ENCODE measurements at regions not wholly inside any gene's neighbourhood (a gene's known extent, or its start where the extent isn't known, plus 50 kb on each side); places are given as distances from the start of the nearest gene placed in this dataset.

DNA sequence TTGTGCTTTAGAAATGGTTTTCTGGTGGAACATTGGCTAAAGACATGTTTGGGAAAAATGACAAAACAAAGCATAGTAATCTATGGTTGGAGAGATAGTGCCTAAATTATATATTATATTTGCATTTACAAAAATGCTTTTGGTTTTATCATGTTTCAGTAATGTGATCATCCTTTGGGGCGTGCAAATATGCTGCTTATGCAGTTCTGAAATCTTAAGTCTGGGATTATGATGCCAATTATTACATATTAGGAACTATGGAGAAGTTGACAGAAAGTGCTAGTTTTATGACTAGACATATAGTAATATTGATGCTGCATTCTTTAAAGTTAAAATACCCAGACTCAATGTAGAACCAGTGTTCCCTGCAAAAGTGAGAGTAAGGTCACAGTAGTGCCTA lies 655.0 kb downstream of the METTL15 start:
- intact Hi-C loops (cut with micrococcal nuclease; ENCODE audit: unreplicated experiment), result no loop called here
- Histone ChIP-seq H3K4me1 (peaks cover 19% of the 10 kb centered on the region), H3K9me3 (no peaks in the 10 kb centered on the region), H3K36me3 (ENCODE audit: control insufficient read depth, insufficient read depth, low read length) (no peaks in the 10 kb centered on the region), H3K4me3 (ENCODE audit: low read depth, low read length) (no peak overlapping the region), H3K27me3 (replicated peaks; ENCODE audit: control insufficient read depth, insufficient read depth, low read length) (no peaks in the 10 kb centered on the region)
- Mint-ChIP-seq H3K36me3 (ENCODE audit: insufficient read depth, unreplicated experiment) (peaks cover 6% of the 10 kb centered on the region), H3K27me3 (ENCODE audit: insufficient read depth, unreplicated experiment) (no peaks in the 10 kb centered on the region), H3K4me3 (ENCODE audit: unreplicated experiment) (no peak overlapping the region), H3K27ac (ENCODE audit: unreplicated experiment) (no peak overlapping the region), H3K4me1 (ENCODE audit: low read depth, unreplicated experiment) (peaks cover 10% of the 10 kb centered on the region), H3K9me3 (ENCODE audit: unreplicated experiment) (peaks cover 1% of the 10 kb centered on the region)
- DNase-seq, result no peak
- CTCF ChIA-PET, result no interaction called here
- BruUV-seq (replicated peaks), result no TSS peak
- POLR2A ChIA-PET, result no interaction called here
- TF ChIP-seq, protein P1, sequence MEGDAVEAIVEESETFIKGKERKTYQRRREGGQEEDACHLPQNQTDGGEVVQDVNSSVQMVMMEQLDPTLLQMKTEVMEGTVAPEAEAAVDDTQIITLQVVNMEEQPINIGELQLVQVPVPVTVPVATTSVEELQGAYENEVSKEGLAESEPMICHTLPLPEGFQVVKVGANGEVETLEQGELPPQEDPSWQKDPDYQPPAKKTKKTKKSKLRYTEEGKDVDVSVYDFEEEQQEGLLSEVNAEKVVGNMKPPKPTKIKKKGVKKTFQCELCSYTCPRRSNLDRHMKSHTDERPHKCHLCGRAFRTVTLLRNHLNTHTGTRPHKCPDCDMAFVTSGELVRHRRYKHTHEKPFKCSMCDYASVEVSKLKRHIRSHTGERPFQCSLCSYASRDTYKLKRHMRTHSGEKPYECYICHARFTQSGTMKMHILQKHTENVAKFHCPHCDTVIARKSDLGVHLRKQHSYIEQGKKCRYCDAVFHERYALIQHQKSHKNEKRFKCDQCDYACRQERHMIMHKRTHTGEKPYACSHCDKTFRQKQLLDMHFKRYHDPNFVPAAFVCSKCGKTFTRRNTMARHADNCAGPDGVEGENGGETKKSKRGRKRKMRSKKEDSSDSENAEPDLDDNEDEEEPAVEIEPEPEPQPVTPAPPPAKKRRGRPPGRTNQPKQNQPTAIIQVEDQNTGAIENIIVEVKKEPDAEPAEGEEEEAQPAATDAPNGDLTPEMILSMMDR (IDR thresholded peaks at IDR 0.05; ENCODE audit: insufficient read depth in 1 of 2, low read depth in 1 of 2, low read length in 1 of 2, severe bottlenecking in 1 of 2, unreplicated experiment in 1 of 2), result no peak

DNA sequence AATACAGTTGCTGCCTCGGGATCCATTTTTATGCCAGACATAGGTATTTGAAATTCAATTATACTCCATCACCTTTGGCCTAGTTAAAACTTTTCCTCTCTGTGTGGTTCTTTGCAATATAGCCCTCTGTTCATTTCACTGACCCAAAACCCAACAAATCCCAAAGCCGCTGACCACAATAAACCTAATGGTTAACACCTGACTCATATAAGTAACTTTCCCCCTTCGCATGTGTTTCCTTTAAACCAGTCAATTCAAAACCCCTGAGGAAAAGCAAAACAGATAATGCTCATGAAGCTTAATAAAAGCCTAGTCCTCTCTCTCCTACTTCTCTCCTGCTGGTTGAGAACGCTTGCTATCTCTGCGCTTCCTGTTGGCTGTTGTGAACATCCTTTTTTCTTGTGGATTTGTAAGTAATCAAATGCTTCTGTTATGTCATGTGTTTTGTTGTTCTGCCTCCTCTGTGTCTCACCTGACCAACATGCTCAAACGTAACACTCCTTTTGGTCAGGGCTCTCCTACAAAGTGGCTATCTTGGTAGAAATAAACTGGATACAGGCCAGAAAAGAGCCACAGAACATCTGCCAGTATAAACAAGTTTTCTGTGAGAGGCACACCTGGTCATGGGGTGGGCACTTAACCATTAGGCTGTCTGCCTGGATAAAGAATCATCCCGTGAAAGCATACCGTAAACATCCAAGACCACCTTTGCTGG lies 652.6 kb downstream of the METTL15 start:
- CTCF ChIA-PET, result interaction anchor here (0.9 kb wide), 1 partner anchor 399 kb away, joined by 4 read pairs; no protein-coding TSS in a partner anchor
- Mint-ChIP-seq H3K4me3 (ENCODE audit: unreplicated experiment) (no peak overlapping the region), H3K4me1 (ENCODE audit: low read depth, unreplicated experiment) (peaks cover 10% of the 10 kb centered on the region), H3K36me3 (ENCODE audit: insufficient read depth, unreplicated experiment) (peaks cover 6% of the 10 kb centered on the region), H3K27ac (ENCODE audit: unreplicated experiment) (no peak overlapping the region), H3K9me3 (ENCODE audit: unreplicated experiment) (no peaks in the 10 kb centered on the region), H3K27me3 (ENCODE audit: insufficient read depth, unreplicated experiment) (no peaks in the 10 kb centered on the region)
- intact Hi-C loops (cut with micrococcal nuclease; ENCODE audit: unreplicated experiment), result no loop called here
- H3K4me1 ChIP-seq, result peaks cover 36% of the 10 kb centered on the region
- TF ChIP-seq, protein P1 (IDR thresholded peaks at IDR 0.05; ENCODE audit: insufficient read depth in 1 of 2, low read depth in 1 of 2, low read length in 1 of 2, severe bottlenecking in 1 of 2, unreplicated experiment in 1 of 2), result no peak
- DNase-seq, result no peak
- POLR2A ChIA-PET, result no interaction called here
- H3K27me3 ChIP-seq (replicated peaks; ENCODE audit: control insufficient read depth, insufficient read depth, low read length), result no peaks in the 10 kb centered on the region
- BruUV-seq (replicated peaks), result no TSS peak
- no peak overlapping the region for H3K4me3 ChIP-seq (ENCODE audit: low read depth, low read length)
- H3K36me3 ChIP-seq (ENCODE audit: control insufficient read depth, insufficient read depth, low read length), result no peaks in the 10 kb centered on the region
- no peaks in the 10 kb centered on the region for H3K9me3 ChIP-seq

DNA sequence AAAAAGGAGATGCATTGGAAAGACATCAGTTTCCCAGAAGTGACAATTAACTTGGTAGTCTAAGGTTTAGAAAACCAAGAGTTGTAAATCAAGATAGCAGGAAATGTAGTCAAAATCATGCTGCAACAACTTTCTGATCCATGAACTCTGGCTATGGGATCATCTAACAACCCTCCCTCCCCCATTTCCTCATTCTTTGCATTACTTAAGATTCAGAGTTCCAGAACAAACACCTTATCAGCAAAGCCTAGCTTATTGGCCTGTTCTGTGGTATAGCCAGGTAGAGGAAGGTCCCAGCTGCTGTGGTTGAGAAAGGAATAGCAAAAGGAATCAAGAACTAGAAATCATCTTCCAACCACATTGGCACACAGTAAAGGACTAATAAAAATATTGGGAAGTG lies 651.1 kb downstream of the METTL15 start:
- CTCF ChIA-PET, result no interaction called here
- H3K36me3 ChIP-seq (ENCODE audit: control insufficient read depth, insufficient read depth, low read length), result no peaks in the 10 kb centered on the region
- H3K27me3 ChIP-seq (replicated peaks; ENCODE audit: control insufficient read depth, insufficient read depth, low read length), result no peaks in the 10 kb centered on the region
- Mint-ChIP-seq H3K36me3 (ENCODE audit: insufficient read depth, unreplicated experiment) (peaks cover 6% of the 10 kb centered on the region), H3K4me1 (ENCODE audit: low read depth, unreplicated experiment) (peaks cover 10% of the 10 kb centered on the region), H3K27ac (ENCODE audit: unreplicated experiment) (peak overlapping the region; percentile 84), H3K4me3 (ENCODE audit: unreplicated experiment) (peak overlapping the region; percentile 48), H3K27me3 (ENCODE audit: insufficient read depth, unreplicated experiment) (no peaks in the 10 kb centered on the region), H3K9me3 (ENCODE audit: unreplicated experiment) (no peaks in the 10 kb centered on the region)
- TF ChIP-seq, protein P1 (IDR thresholded peaks at IDR 0.05; ENCODE audit: insufficient read depth in 1 of 2, low read depth in 1 of 2, low read length in 1 of 2, severe bottlenecking in 1 of 2, unreplicated experiment in 1 of 2), result peak in 1 of 2 experiments; percentile 14
- POLR2A ChIA-PET, result no interaction called here
- no peak overlapping the region for H3K4me3 ChIP-seq (ENCODE audit: low read depth, low read length)
- intact Hi-C loops (cut with micrococcal nuclease; ENCODE audit: unreplicated experiment), result loop anchor here (1.0 to 5.0 kb wide), 3 partner anchors 78 to 1062 kb away; no protein-coding TSS in a partner anchor
- DNase-seq, result peak; percentile 70 to 75
- no TSS peak for BruUV-seq (replicated peaks)
- H3K4me1 ChIP-seq, result peaks cover 36% of the 10 kb centered on the region
- H3K9me3 ChIP-seq, result no peaks in the 10 kb centered on the region

Data from Caco-2 (cell line).